ENCODE measurements at regions not wholly inside any gene's neighbourhood (a gene's known extent, or its start where the extent isn't known, plus 50 kb on each side); places are given as distances from the start of the nearest gene placed in this dataset.

DNA sequence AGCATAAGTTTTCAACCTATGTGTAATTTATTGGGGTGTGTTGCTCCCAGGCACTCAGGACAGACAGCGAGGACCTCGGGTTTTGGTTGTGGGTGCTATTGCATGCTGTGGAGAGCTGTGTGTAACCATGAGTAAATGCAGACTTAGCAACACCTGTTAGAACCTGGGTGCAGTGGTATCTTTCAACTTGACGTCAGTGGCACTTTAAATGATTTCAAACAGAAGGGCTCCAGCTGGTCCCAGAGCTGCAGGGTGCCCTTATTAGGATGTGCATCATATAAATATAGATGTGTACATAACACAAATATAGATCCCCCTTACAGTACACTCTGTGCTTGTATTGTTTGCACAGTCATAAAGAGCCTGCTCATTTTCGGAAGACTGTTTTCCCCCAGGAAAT lies 228.3 kb upstream of the IRS2 start:
- Histone ChIP-seq H3K9ac (ENCODE audit: low read depth in 1 of 3, low read length in 3 of 3) (no peak overlapping the region), H3K4me3 (ENCODE audit: low read length in 3 of 3) (no peak overlapping the region), H3K4me1 (ENCODE audit: control insufficient read depth in 3 of 3, insufficient read depth in 3 of 3, low read length in 3 of 3) (peaks cover 0 to 7% (median 3%) of the 10 kb centered on the region in 3 donors), H3K27ac (ENCODE audit: low read depth, low read length) (no peak overlapping the region), H3K27me3 (ENCODE audit: control insufficient read depth in 3 of 3, insufficient read depth in 3 of 3, low read length in 3 of 3) (no peaks in the 10 kb centered on the region), H3K36me3 (ENCODE audit: control insufficient read depth in 3 of 3, insufficient read depth in 3 of 3, low read length in 3 of 3) (no peaks in the 10 kb centered on the region), H3K9me3 (ENCODE audit: control insufficient read depth in 3 of 3, low read length in 3 of 3) (no peaks in the 10 kb centered on the region)

DNA sequence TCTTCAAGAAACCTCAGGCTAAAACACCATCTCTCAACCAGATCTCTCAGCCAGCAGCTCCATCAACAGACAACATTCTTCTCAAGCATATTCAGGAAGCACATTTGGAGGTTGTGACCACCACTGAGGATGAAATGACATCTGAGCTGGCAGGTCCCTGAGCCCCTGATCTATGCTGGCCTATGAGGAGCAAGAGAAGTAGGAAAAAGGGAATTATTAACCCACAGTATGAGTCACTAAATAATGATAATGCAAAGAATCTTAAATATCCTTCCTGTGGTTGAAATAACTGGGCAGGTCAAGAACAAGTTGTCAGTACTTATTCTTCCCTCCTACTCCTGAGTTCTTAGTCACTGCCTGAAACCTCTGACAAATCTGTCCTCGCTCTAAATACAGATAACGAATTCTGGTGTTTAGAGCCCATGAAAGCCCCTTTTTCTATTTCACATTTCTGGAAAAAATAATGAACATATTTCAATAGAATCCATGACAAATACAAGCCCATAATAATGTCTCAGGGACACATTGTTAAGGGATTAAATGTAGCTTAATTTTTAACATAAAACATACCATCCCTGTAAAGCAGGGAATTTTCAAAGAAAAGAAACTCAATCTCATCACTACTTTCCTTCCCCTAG lies 225.8 kb upstream of the IRS2 start:
- no peak overlapping the region for H3K27ac ChIP-seq (ENCODE audit: low read depth, low read length)
- H3K9ac ChIP-seq (ENCODE audit: low read depth in 1 of 3, low read length in 3 of 3), result no peak overlapping the region

DNA sequence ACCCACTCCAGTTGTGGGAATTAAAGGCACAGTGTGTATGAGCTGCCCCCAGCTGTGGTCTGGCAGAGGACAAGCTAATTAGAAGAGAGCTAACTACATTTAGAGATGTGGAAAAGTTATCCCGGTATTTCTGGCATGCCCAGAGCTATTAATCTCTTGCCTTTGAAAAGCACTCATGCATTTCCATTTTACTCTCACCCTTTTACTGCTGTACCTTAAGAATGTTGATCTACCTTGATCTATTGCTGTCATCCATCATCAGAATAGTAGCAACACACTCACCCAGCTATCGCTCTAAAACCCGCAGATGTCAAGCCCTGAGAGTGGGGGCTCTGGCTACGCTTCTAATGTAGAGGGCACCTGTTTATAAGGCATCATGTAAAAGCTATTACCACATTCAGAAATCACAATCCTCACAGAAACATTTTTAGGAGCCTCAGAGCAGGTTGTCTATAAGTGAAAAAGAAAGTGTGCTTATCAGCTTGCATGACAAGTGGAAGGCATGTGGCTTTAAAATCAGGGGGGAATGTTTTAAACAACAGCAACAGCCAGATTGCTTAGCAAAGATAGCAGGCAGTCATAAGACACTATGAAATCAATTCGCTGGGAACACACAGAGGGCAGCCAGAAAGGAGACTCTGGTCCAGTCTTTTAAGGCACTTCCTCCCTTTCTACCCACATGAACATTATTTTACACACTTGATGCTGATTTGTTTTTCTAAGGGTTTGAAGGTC lies 224.2 kb upstream of the IRS2 start:
- no peak overlapping the region for H3K9ac ChIP-seq (ENCODE audit: low read depth in 1 of 3, low read length in 3 of 3)
- H3K36me3 ChIP-seq (ENCODE audit: control insufficient read depth in 3 of 3, insufficient read depth in 3 of 3, low read length in 3 of 3), result no peaks in the 10 kb centered on the region
- no peak overlapping the region for H3K27ac ChIP-seq (ENCODE audit: low read depth, low read length)
- H3K4me3 ChIP-seq (ENCODE audit: low read length in 3 of 3), result no peak overlapping the region
- peaks cover 3 to 7% (median 4%) of the 10 kb centered on the region in 3 donors for H3K4me1 ChIP-seq (ENCODE audit: control insufficient read depth in 3 of 3, insufficient read depth in 3 of 3, low read length in 3 of 3)
- no peaks in the 10 kb centered on the region for H3K9me3 ChIP-seq (ENCODE audit: control insufficient read depth in 3 of 3, low read length in 3 of 3)
- H3K27me3 ChIP-seq (ENCODE audit: control insufficient read depth in 3 of 3, insufficient read depth in 3 of 3, low read length in 3 of 3), result no peaks in the 10 kb centered on the region

More for the DNA sequence above, 225.8 kb upstream of the IRS2 start:
- Histone ChIP-seq H3K9me3 (ENCODE audit: control insufficient read depth in 3 of 3, low read length in 3 of 3) (no peaks in the 10 kb centered on the region), H3K36me3 (ENCODE audit: control insufficient read depth in 3 of 3, insufficient read depth in 3 of 3, low read length in 3 of 3) (no peaks in the 10 kb centered on the region), H3K27me3 (ENCODE audit: control insufficient read depth in 3 of 3, insufficient read depth in 3 of 3, low read length in 3 of 3) (no peaks in the 10 kb centered on the region), H3K4me3 (ENCODE audit: low read length in 3 of 3) (no peak overlapping the region), H3K4me1 (ENCODE audit: control insufficient read depth in 3 of 3, insufficient read depth in 3 of 3, low read length in 3 of 3) (peaks cover 0 to 7% (median 3%) of the 10 kb centered on the region in 3 donors)

DNA sequence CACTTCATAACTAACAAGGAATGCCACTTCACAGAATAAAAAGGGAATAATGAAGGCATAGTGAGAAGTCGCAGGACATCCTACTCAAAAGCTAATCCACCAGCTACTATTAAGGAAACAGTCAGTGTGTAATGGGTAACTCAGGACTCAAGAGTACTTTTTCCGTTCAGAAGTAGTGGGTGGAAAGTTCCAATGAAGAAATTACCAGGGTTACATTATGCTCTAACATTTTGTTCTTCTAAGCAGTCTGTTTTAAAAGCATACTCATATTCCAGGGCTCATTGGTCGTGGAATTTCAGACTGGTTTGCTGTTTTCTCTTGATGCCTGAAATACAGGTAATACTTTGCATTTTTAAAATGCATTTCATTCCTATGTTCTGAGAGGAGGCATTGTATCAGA lies 222.4 kb upstream of the IRS2 start:
- Histone ChIP-seq H3K9me3 (ENCODE audit: control insufficient read depth in 3 of 3, low read length in 3 of 3) (no peaks in the 10 kb centered on the region), H3K4me1 (ENCODE audit: control insufficient read depth in 3 of 3, insufficient read depth in 3 of 3, low read length in 3 of 3) (peaks cover 0 to 4% (median 0%) of the 10 kb centered on the region in 3 donors), H3K36me3 (ENCODE audit: control insufficient read depth in 3 of 3, insufficient read depth in 3 of 3, low read length in 3 of 3) (no peaks in the 10 kb centered on the region), H3K4me3 (ENCODE audit: low read length in 3 of 3) (no peak overlapping the region), H3K27me3 (ENCODE audit: control insufficient read depth in 3 of 3, insufficient read depth in 3 of 3, low read length in 3 of 3) (no peaks in the 10 kb centered on the region), H3K27ac (ENCODE audit: low read depth, low read length) (no peak overlapping the region), H3K9ac (ENCODE audit: low read depth in 1 of 3, low read length in 3 of 3) (no peak overlapping the region)

DNA sequence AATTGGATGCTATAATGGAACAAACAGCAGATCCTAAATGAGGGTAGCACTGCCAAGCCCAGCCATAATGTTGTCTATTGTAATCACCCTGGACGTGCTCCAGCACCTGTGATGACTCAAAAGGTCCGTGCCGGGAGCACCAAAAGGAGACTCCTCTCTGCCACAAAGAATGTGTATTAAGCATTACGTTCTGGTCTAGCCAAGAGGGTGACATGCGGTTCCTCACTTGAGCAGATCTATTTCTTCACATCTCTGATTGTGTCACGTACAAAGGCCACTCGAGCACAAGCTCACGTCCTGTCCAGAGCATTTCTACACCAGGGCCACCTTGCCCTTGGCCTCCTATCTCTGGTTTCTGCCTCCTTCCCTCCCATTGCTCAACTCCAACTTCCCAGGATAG lies 219.9 kb upstream of the IRS2 start:
- no peak overlapping the region for H3K27ac ChIP-seq (ENCODE audit: low read depth, low read length)
- no peaks in the 10 kb centered on the region for H3K36me3 ChIP-seq (ENCODE audit: control insufficient read depth in 3 of 3, insufficient read depth in 3 of 3, low read length in 3 of 3)
- H3K9ac ChIP-seq (ENCODE audit: low read depth in 1 of 3, low read length in 3 of 3), result no peak overlapping the region
- H3K4me1 ChIP-seq (ENCODE audit: control insufficient read depth in 3 of 3, insufficient read depth in 3 of 3, low read length in 3 of 3), result peaks cover 0 to 4% (median 0%) of the 10 kb centered on the region in 3 donors
- no peak overlapping the region for H3K4me3 ChIP-seq (ENCODE audit: low read length in 3 of 3)
- no peaks in the 10 kb centered on the region for H3K27me3 ChIP-seq (ENCODE audit: control insufficient read depth in 3 of 3, insufficient read depth in 3 of 3, low read length in 3 of 3)
- no peaks in the 10 kb centered on the region for H3K9me3 ChIP-seq (ENCODE audit: control insufficient read depth in 3 of 3, low read length in 3 of 3)

DNA sequence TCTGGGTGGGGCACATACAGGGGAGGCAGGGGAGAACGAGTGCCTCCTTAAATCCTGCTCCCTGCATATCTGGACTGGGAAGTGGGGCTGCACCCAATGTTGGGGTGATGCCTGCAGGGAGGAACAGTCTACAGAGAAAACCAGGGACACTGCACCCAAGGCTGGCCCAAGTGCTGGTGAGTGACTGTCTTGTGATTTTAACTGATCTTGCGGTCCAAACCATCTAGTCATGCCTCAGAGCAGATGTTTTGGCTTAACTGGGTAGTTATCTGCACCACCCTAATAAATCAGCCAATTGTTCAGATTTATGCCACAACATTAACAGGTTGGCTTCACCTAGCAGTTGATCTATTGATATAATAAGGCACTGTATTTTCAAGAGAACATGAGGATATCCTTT lies 219.2 kb upstream of the IRS2 start:
- Histone ChIP-seq H3K9me3 (ENCODE audit: control insufficient read depth in 3 of 3, low read length in 3 of 3) (no peaks in the 10 kb centered on the region), H3K36me3 (ENCODE audit: control insufficient read depth in 3 of 3, insufficient read depth in 3 of 3, low read length in 3 of 3) (no peaks in the 10 kb centered on the region), H3K27ac (ENCODE audit: low read depth, low read length) (no peak overlapping the region), H3K4me1 (ENCODE audit: control insufficient read depth in 3 of 3, insufficient read depth in 3 of 3, low read length in 3 of 3) (peaks cover 0 to 4% (median 0%) of the 10 kb centered on the region in 3 donors), H3K27me3 (ENCODE audit: control insufficient read depth in 3 of 3, insufficient read depth in 3 of 3, low read length in 3 of 3) (peaks cover 0 to 5% (median 0%) of the 10 kb centered on the region in 3 donors), H3K4me3 (ENCODE audit: low read length in 3 of 3) (no peak overlapping the region), H3K9ac (ENCODE audit: low read depth in 1 of 3, low read length in 3 of 3) (no peak overlapping the region)

DNA sequence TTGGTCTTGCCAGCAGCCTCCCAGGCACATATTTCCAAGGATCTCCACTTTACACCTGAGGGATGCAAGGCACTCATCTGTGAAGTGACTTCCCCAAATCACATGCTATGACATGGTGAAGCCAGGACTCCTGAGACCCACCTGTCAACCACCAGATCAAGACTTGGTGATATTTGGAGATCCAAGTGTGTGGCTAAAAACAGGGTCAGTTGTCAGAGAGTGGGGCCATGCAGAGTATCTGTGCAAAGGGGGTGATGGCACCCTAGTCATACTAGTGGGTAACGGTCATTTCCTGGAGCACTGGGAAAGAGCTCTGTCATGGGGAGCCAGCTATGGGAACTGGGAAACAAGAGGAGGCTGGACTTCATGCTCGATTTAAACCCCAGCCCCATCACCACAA lies 218.4 kb upstream of the IRS2 start:
- Histone ChIP-seq H3K27me3 (ENCODE audit: control insufficient read depth in 3 of 3, insufficient read depth in 3 of 3, low read length in 3 of 3) (peaks cover 2 to 5% (median 4%) of the 10 kb centered on the region in 3 donors), H3K4me3 (ENCODE audit: low read length in 3 of 3) (no peak overlapping the region), H3K36me3 (ENCODE audit: control insufficient read depth in 3 of 3, insufficient read depth in 3 of 3, low read length in 3 of 3) (no peaks in the 10 kb centered on the region), H3K9me3 (ENCODE audit: control insufficient read depth in 3 of 3, low read length in 3 of 3) (no peaks in the 10 kb centered on the region), H3K9ac (ENCODE audit: low read depth in 1 of 3, low read length in 3 of 3) (no peak overlapping the region), H3K4me1 (ENCODE audit: control insufficient read depth in 3 of 3, insufficient read depth in 3 of 3, low read length in 3 of 3) (peaks cover 0 to 7% (median 0%) of the 10 kb centered on the region in 3 donors), H3K27ac (ENCODE audit: low read depth, low read length) (no peak overlapping the region)

DNA sequence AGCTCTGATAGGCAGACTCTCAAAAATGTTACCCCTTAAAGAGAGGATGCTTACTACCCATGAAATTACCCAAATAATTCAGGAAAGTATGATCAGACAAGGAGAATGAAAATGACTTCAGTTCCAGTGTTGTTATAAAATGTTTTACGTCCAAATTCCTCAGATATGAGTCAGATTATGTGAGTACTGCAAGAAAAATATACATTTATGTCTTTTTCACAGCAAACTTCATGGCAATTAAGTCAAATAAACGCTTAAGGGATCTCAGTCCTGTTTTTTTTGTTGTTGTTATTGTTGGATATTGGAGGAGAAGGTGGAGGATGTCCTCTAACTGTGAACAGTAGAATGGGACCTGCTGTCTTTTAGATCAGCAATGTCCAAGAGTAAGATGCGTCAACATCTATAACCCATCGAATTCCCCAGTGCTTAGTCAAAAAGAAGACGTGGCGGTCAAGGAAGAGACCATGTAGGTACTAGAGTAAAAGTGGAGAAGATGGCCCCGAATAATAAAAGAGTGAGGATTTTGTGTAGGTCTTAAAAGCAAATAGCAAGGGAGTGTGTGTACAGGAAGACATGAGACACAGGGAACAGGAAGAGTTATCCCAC lies 215.4 kb upstream of the IRS2 start:
- Histone ChIP-seq H3K27ac (ENCODE audit: low read depth, low read length) (no peak overlapping the region), H3K4me3 (ENCODE audit: low read length in 3 of 3) (no peak overlapping the region), H3K9me3 (ENCODE audit: control insufficient read depth in 3 of 3, low read length in 3 of 3) (no peaks in the 10 kb centered on the region), H3K36me3 (ENCODE audit: control insufficient read depth in 3 of 3, insufficient read depth in 3 of 3, low read length in 3 of 3) (no peaks in the 10 kb centered on the region), H3K4me1 (ENCODE audit: control insufficient read depth in 3 of 3, insufficient read depth in 3 of 3, low read length in 3 of 3) (peaks cover 0 to 9% (median 0%) of the 10 kb centered on the region in 3 donors), H3K9ac (ENCODE audit: low read depth in 1 of 3, low read length in 3 of 3) (no peak overlapping the region), H3K27me3 (ENCODE audit: control insufficient read depth in 3 of 3, insufficient read depth in 3 of 3, low read length in 3 of 3) (peaks cover 4 to 6% (median 5%) of the 10 kb centered on the region in 3 donors)

DNA sequence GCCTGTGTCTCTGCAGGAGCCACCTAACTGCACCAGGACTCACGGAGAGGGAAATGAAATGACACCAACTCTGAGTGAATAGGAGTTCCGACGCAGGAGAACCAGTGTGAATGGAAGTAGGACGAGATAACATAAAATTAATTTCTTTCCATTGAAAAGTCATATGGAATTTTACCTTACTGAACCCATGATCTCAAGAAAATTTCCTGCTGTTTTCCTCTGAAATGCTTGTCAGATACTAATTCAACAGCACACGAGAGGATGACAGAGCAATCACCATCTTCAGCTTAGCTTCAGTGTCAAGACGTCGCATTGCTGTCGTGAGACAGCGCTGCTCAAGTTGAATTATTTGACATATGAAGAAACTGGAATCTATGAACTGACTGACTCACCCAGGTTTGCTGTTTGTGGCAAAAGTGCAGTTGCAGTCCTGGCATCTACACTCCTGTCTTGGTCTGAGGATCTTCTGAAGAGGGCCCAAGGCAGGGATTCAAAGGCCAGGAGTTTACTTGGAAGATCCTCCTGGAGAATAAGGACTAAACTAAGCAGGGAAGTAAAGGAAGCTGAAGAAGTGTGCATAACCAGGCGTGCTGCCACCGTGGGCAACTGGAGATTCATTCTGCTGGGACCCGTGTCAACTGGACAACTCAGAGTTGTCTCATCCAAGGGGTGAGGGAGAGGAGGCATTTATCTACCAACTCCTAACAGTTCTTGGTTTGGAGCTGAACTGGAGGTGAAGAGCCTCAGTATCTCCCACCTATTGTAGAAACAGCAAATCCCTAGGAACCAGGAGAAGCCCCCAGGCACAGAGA lies 214.4 kb upstream of the IRS2 start:
- no peak overlapping the region for H3K4me3 ChIP-seq (ENCODE audit: low read length in 3 of 3)
- H3K4me1 ChIP-seq (ENCODE audit: control insufficient read depth in 3 of 3, insufficient read depth in 3 of 3, low read length in 3 of 3), result peaks cover 0 to 5% (median 0%) of the 10 kb centered on the region in 3 donors
- H3K9me3 ChIP-seq (ENCODE audit: control insufficient read depth in 3 of 3, low read length in 3 of 3), result no peaks in the 10 kb centered on the region
- H3K36me3 ChIP-seq (ENCODE audit: control insufficient read depth in 3 of 3, insufficient read depth in 3 of 3, low read length in 3 of 3), result no peaks in the 10 kb centered on the region
- H3K27me3 ChIP-seq (ENCODE audit: control insufficient read depth in 3 of 3, insufficient read depth in 3 of 3, low read length in 3 of 3), result peaks cover 4 to 6% (median 5%) of the 10 kb centered on the region in 3 donors
- H3K9ac ChIP-seq (ENCODE audit: low read depth in 1 of 3, low read length in 3 of 3), result no peak overlapping the region
- H3K27ac ChIP-seq (ENCODE audit: low read depth, low read length), result no peak overlapping the region

Measured in skeletal muscle tissue (tissue), 3 donors.